Esophagus muscularis mucosa (tissue), 4 donors: ENCODE measurements at regions not wholly inside any gene's neighbourhood (a gene's known extent, or its start where the extent isn't known, plus 50 kb on each side); places are given as distances from the start of the nearest gene placed in this dataset.

Experiments used
- DNase-seq: peaks from one replicate; pipeline ENCODE4 v3.0.0-alpha.2; 2017; ENCODE audit errors: extremely low spot score
- H3K27ac ChIP-seq, 4 donors: fragments of 200-600 bp; sonication (generic); replicated peaks in 1 of 4; 1 replicate in 3 of 4; 2 replicates in 1 of 4; pipeline ENCODE4 v1.5.1; 2016 to 2019; ENCODE audit warnings: mild to moderate bottlenecking in 1 of 4
- H3K27me3 ChIP-seq, 4 donors: fragments of 200-600 bp; sonication (generic); one replicate each; pipeline versions ENCODE4 v1.5.1 to v1.6.0; 2016 to 2019
- H3K36me3 ChIP-seq, 4 donors: fragments of 200-600 bp; sonication (generic); one replicate each; pipeline ENCODE4 v1.5.1; 2016 to 2019
- H3K4me1 ChIP-seq, 4 donors: fragments of 200-600 bp; sonication (generic); one replicate each; pipeline ENCODE4 v1.5.1; 2016 to 2019
- H3K4me3 ChIP-seq, 4 donors: fragments of 200-600 bp; sonication (generic); 1 replicate in 2 of 4; 2 replicates in 2 of 4; pipeline ENCODE4 v1.5.1; 2016 to 2019; ENCODE audit warnings: mild to moderate bottlenecking in 4 of 4, moderate library complexity in 1 of 4
- H3K9me3 ChIP-seq, 4 donors: fragments of 200-600 bp; sonication (generic); 1 replicate in 3 of 4; 2 replicates in 1 of 4; pipeline ENCODE4 v1.5.1; 2016 to 2019
- EP300 ChIP-seq: sonication (generic); formaldehyde crosslinking; IDR thresholded peaks from one replicate; pipeline ENCODE4 v1.6.1; 2017; ENCODE audit warnings: antibody characterized with exemption
- POLR2A ChIP-seq: fragments of 450-650 bp; IDR thresholded peaks from one replicate; pipeline ENCODE4 v1.6.1; 2017; ENCODE audit warnings: antibody characterized with exemption, moderate library complexity, mild to moderate bottlenecking, low read depth
- POLR2AphosphoS5 ChIP-seq, 2 donors: sonication (generic); formaldehyde crosslinking; IDR thresholded peaks; one replicate each; pipeline ENCODE4 v1.6.1; 2017; ENCODE audit warnings: antibody characterized with exemption in 2 of 2
- WGBS: methylation state at CpG from one replicate; pipeline ENCODE4 v1.1.5; 2018; 5-methylcytosine and 5-hydroxymethylcytosine counted together
- intact Hi-C: fragments of 100-400 bp; cut with DNase I; formaldehyde crosslinking; loops from one replicate; pipeline ENCODE4 v1.15.1; 2023
- TF ChIP-seq, protein P1 (sequence below), 3 experiments: fragments of 200-600 bp in 2 of 3; fragments of 450-650 bp in 1 of 3; sonication (generic) in 2 of 3; IDR thresholded peaks; one replicate each; pipeline ENCODE4 v1.5.1; 2017 to 2019; ENCODE audit warnings: antibody characterized with exemption in 3 of 3, mild to moderate bottlenecking in 2 of 3, moderate library complexity in 1 of 3

DNA sequence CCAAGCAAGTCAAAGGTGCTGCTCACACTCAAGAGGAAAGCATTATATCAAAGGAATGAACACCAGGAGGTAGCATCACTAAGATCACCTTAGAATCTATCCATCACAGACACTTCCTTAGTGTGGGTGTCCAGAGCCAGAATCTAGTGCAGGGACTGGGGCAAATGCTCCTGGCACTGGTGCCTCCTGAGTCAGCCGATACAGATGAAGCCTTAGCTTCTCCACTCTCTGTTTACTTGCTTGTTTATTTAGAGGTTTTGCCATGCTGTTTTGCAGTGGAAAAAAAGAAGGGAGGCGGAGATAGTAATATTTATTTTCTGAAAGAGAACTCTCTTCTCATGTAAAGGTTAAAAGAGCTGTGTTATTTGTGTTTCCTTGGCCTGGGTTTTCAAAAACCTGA is 303.1 kb downstream of the WDR11 start:
- TF ChIP-seq EP300 (no peak), POLR2AphosphoS5 (IDR thresholded peaks at IDR 0.05) (no peak), POLR2A (no peak)
- TF ChIP-seq, protein P1, sequence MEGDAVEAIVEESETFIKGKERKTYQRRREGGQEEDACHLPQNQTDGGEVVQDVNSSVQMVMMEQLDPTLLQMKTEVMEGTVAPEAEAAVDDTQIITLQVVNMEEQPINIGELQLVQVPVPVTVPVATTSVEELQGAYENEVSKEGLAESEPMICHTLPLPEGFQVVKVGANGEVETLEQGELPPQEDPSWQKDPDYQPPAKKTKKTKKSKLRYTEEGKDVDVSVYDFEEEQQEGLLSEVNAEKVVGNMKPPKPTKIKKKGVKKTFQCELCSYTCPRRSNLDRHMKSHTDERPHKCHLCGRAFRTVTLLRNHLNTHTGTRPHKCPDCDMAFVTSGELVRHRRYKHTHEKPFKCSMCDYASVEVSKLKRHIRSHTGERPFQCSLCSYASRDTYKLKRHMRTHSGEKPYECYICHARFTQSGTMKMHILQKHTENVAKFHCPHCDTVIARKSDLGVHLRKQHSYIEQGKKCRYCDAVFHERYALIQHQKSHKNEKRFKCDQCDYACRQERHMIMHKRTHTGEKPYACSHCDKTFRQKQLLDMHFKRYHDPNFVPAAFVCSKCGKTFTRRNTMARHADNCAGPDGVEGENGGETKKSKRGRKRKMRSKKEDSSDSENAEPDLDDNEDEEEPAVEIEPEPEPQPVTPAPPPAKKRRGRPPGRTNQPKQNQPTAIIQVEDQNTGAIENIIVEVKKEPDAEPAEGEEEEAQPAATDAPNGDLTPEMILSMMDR (IDR thresholded peaks at IDR 0.05): no peak
- H3K27ac ChIP-seq: no peak overlapping the region
- no peak overlapping the region for H3K4me3 ChIP-seq
- H3K27me3 ChIP-seq: no peaks in the 10 kb centered on the region
- H3K36me3 ChIP-seq: no peaks in the 10 kb centered on the region
- H3K4me1 ChIP-seq: peaks cover 0 to 21% (median 17%) of the 10 kb centered on the region in 4 donors
- no peaks in the 10 kb centered on the region for H3K9me3 ChIP-seq
- intact Hi-C loops: no loop called here
- DNase-seq: no peak
- WGBS: 83% methylated on average over 2 of the region's 2 CpGs

- no peaks in the 10 kb centered on the region for H3K27me3 ChIP-seq
- no peak for DNase-seq
- TF ChIP-seq POLR2AphosphoS5 (IDR thresholded peaks at IDR 0.05) (no peak), POLR2A (no peak), EP300 (no peak)
- TF ChIP-seq, protein P1 (IDR thresholded peaks at IDR 0.05): no peak
- intact Hi-C loops: no loop called here
- peaks cover 0 to 21% (median 17%) of the 10 kb centered on the region in 4 donors for H3K4me1 ChIP-seq
- no peaks in the 10 kb centered on the region for H3K9me3 ChIP-seq
- no peak overlapping the region for H3K4me3 ChIP-seq
- H3K36me3 ChIP-seq: no peaks in the 10 kb centered on the region
- WGBS: 37% methylated on average over 5 of the region's 5 CpGs
- H3K27ac ChIP-seq: no peak overlapping the region
These were observed 303.7 kb downstream of the WDR11 start for GRCh38 chr10:121154846-121155245.

DNA sequence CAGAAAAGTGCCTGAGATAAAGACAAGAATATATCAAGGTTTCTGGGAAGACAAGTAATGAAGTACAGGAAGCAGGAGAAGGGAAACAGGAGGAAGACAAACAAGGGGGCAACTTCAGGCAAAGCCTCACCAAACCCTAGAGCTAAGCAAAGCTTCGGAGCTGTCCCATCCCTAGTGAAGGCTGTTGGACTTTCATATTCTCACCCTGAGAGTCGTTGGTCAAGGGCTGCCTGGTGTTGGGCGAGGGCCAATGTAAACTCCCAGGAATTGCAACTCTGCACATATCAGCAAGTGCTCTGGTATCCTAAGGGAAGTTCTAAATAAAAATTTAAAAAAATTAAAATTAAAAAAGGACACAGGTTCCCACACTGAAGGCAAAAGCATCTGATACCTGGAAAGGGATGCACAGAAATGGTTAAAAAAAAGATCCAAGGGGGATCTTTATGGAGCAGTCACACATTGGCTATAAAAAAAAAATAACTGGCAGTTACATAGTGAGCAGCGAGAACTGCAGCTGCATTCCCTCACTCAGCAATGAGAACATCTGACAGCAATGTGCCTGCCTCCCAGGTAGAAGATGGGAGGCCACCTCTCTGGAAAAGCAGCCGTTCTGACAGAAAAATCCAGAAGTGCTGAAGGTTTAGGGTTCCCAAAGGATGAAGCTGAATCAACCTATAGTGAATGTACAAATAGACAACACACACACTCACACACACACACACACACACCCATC is 304.7 kb downstream of the WDR11 start:
- no peak for TF ChIP-seq EP300
- TF ChIP-seq, protein P1 (IDR thresholded peaks at IDR 0.05): no peak
- TF ChIP-seq POLR2AphosphoS5 (IDR thresholded peaks at IDR 0.05): no peak
- intact Hi-C loops: no loop called here
- H3K9me3 ChIP-seq: no peaks in the 10 kb centered on the region
- H3K4me3 ChIP-seq: no peak overlapping the region
- H3K27ac ChIP-seq: no peak overlapping the region
- H3K4me1 ChIP-seq: peaks cover 0 to 21% (median 17%) of the 10 kb centered on the region in 4 donors
- no peaks in the 10 kb centered on the region for H3K36me3 ChIP-seq
- WGBS: 15% methylated on average over 5 of the region's 5 CpGs
- DNase-seq: peak; percentile 26
- H3K27me3 ChIP-seq: no peaks in the 10 kb centered on the region

DNA sequence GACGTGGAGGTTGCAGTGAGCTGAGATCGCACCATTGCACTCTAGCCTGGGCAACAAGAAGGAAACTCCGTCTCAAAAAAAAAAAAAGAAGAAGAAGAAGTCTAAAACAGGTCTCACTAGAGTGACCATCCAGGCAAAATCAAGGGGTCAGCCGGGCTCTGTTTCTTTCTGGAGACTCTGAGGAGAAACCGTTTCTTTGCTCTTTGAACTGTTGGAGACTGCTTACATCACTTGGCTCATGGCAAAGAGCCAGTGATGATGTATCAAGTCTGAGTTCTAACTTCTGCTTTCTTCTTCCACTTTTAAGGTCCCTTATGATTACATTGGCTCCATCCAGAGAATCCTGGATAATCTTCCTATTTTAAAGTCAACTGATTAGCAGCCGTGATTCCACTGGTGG is 306.8 kb downstream of the WDR11 start:
- Histone ChIP-seq H3K36me3 (no peaks in the 10 kb centered on the region), H3K27me3 (no peaks in the 10 kb centered on the region), H3K4me1 (peaks cover 0 to 21% (median 17%) of the 10 kb centered on the region in 4 donors), H3K4me3 (no peak overlapping the region), H3K9me3 (no peaks in the 10 kb centered on the region), H3K27ac (no peak overlapping the region)
- DNase-seq: peak; percentile 75
- TF ChIP-seq, protein P1 (IDR thresholded peaks at IDR 0.05): no peak
- no peak for TF ChIP-seq EP300
- TF ChIP-seq POLR2AphosphoS5 (IDR thresholded peaks at IDR 0.05): no peak
- TF ChIP-seq POLR2A: no peak
- 46% methylated on average over 5 of the region's 6 CpGs for WGBS
- intact Hi-C loops: no loop called here
